CD4-positive, alpha-beta memory T cell (primary cell): ENCODE measurements at regions not wholly inside any gene's neighbourhood (a gene's known extent, or its start where the extent isn't known, plus 50 kb on each side); places are given as distances from the start of the nearest gene placed in this dataset.
"Not testable (repeated sequence)": the region's sequence is repeated elsewhere in the genome, so short reads cannot be mapped to it uniquely, and the experiment has no call there.

Source experiments
- CTCF ChIA-PET: fragments of 350-600 bp; sonication (Branson Sonifier 250); formaldehyde crosslinking; loops from one replicate; lab custom pipeline; 2021; ENCODE audit warnings: inconsistent platforms; ENCODE audit not compliant: partially characterized antibody; lab: Charles Lee
- POLR2A ChIA-PET: fragments of 350-600 bp; sonication (Branson Sonifier 250); formaldehyde crosslinking; loops from one replicate; lab custom pipeline; 2021; ENCODE audit not compliant: partially characterized antibody; lab: Charles Lee
- DNase-seq, 5 donors: peaks; one replicate each; pipeline versions ENCODE4 v3.0.0 to v3.0.0-alpha.2; 2020 to 2022; ENCODE audit warnings: mixed read lengths in 1 of 5
- H3K27ac ChIP-seq: one replicate; pipeline ENCODE4 v1.7.0; 2013; ENCODE audit warnings: low read depth, low read length
- H3K27me3 ChIP-seq: 2 replicates; pipeline ENCODE4 v1.7.0; 2013; ENCODE audit warnings: mild to moderate bottlenecking, low read length, moderate library complexity; ENCODE audit not compliant: insufficient read depth
- H3K36me3 ChIP-seq: 2 replicates; pipeline ENCODE4 v1.7.0; 2013; ENCODE audit warnings: mild to moderate bottlenecking, low read length, moderate library complexity; ENCODE audit not compliant: insufficient read depth
- H3K4me1 ChIP-seq: 2 replicates; pipeline ENCODE4 v1.7.0; 2013; ENCODE audit warnings: mild to moderate bottlenecking, low read length, moderate library complexity; ENCODE audit not compliant: insufficient read depth
- H3K4me3 ChIP-seq, 2 donors: one replicate each; pipeline ENCODE4 v1.7.0; 2013; ENCODE audit warnings: low read length in 2 of 2, mild to moderate bottlenecking in 1 of 2
- H3K9me3 ChIP-seq, 2 donors: one replicate each; pipeline ENCODE4 v1.7.0; 2013; ENCODE audit warnings: low read length in 2 of 2, control low read depth in 1 of 2; ENCODE audit not compliant: control insufficient read depth in 1 of 2
- H3K27ac Mint-ChIP-seq, 7 donors: one replicate each; pipeline ENCODE4 v1.8.0; 2020 to 2021; ENCODE audit warnings: mixed read lengths in 7 of 7, mild to moderate bottlenecking in 6 of 7, inconsistent platforms in 3 of 7, moderate library complexity in 3 of 7
- H3K27me3 Mint-ChIP-seq, 2 donors: one replicate each; pipeline ENCODE4 v1.8.0; 2020 to 2021; ENCODE audit warnings: mixed read lengths in 2 of 2
- H3K36me3 Mint-ChIP-seq, 2 donors: one replicate each; pipeline ENCODE4 v1.8.0; 2020 to 2021; ENCODE audit warnings: mixed read lengths in 2 of 2, inconsistent platforms in 1 of 2, mild to moderate bottlenecking in 1 of 2
- H3K4me1 Mint-ChIP-seq, 4 donors: one replicate each; pipeline ENCODE4 v1.8.0; 2020 to 2021; ENCODE audit warnings: mixed read lengths in 4 of 4, mild to moderate bottlenecking in 1 of 4
- H3K4me3 Mint-ChIP-seq, 8 donors: one replicate each; pipeline ENCODE4 v1.8.0; 2020 to 2021; ENCODE audit warnings: mixed read lengths in 8 of 8, mild to moderate bottlenecking in 7 of 8, moderate library complexity in 6 of 8, inconsistent platforms in 3 of 8
- H3K9me3 Mint-ChIP-seq, 8 donors: one replicate each; pipeline ENCODE4 v1.8.0; 2020 to 2021; ENCODE audit warnings: mixed read lengths in 8 of 8, mild to moderate bottlenecking in 5 of 8, inconsistent platforms in 3 of 8, moderate library complexity in 1 of 8
- intact Hi-C: fragments of 100-400 bp; cut with micrococcal nuclease; formaldehyde crosslinking; loops from one replicate; pipeline ENCODE4 v1.15.1; 2023

- no peaks in the 10 kb centered on the region for H3K36me3 Mint-ChIP-seq
- H3K4me3 Mint-ChIP-seq: no peak overlapping the region
- POLR2A ChIA-PET: no interaction called here
- no peak overlapping the region for H3K27ac ChIP-seq
- no peaks in the 10 kb centered on the region for H3K27me3 ChIP-seq
- H3K36me3 ChIP-seq: no peaks in the 10 kb centered on the region
- no peak overlapping the region for H3K27ac Mint-ChIP-seq
- peaks cover 0 to 20% (median 7%) of the 10 kb centered on the region in 8 donors for H3K9me3 Mint-ChIP-seq
- H3K27me3 Mint-ChIP-seq: no peaks in the 10 kb centered on the region
- H3K9me3 ChIP-seq: no peaks in the 10 kb centered on the region
- H3K4me3 ChIP-seq: no peak overlapping the region
- intact Hi-C loops: no loop called here
- CTCF ChIA-PET: no interaction called here
- no peak for DNase-seq
- no peaks in the 10 kb centered on the region for H3K4me1 ChIP-seq
- no peaks in the 10 kb centered on the region for H3K4me1 Mint-ChIP-seq
Measured at GRCh38 chr11:98365190-98365589, 655.6 kb upstream of the CNTN5 start.

GRCh38 chr11:98365941-98366340 lies 654.8 kb upstream of the CNTN5 start:
- Histone ChIP-seq H3K27ac (no peak overlapping the region), H3K4me3 (no peak overlapping the region), H3K36me3 (no peaks in the 10 kb centered on the region), H3K9me3 (no peaks in the 10 kb centered on the region), H3K4me1 (no peaks in the 10 kb centered on the region), H3K27me3 (no peaks in the 10 kb centered on the region)
- no peaks in the 10 kb centered on the region for H3K36me3 Mint-ChIP-seq
- intact Hi-C loops: no loop called here
- ChIA-PET CTCF (no interaction called here), POLR2A (no interaction called here)
- H3K27ac Mint-ChIP-seq: no peak overlapping the region
- DNase-seq: no peak
- H3K9me3 Mint-ChIP-seq: peaks cover 0 to 24% (median 6%) of the 10 kb centered on the region in 8 donors
- H3K4me1 Mint-ChIP-seq: no peaks in the 10 kb centered on the region
- no peak overlapping the region for H3K4me3 Mint-ChIP-seq
- H3K27me3 Mint-ChIP-seq: no peaks in the 10 kb centered on the region

GRCh38 chr11:98390391-98390790 lies 630.4 kb upstream of the CNTN5 start:
- no peaks in the 10 kb centered on the region for H3K27me3 Mint-ChIP-seq
- H3K4me3 Mint-ChIP-seq: no peak overlapping the region
- ChIA-PET POLR2A (no interaction called here), CTCF (no interaction called here)
- no peaks in the 10 kb centered on the region for H3K36me3 Mint-ChIP-seq
- H3K9me3 ChIP-seq: no peaks in the 10 kb centered on the region
- no peak overlapping the region for H3K27ac ChIP-seq
- peaks cover 0 to 11% (median 6%) of the 10 kb centered on the region in 8 donors for H3K9me3 Mint-ChIP-seq
- DNase-seq: no peak
- no peaks in the 10 kb centered on the region for H3K4me1 Mint-ChIP-seq
- no peaks in the 10 kb centered on the region for H3K4me1 ChIP-seq
- no peaks in the 10 kb centered on the region for H3K36me3 ChIP-seq
- intact Hi-C loops: no loop called here
- H3K27ac Mint-ChIP-seq: no peak overlapping the region
- H3K4me3 ChIP-seq: no peak overlapping the region
- no peaks in the 10 kb centered on the region for H3K27me3 ChIP-seq

GRCh38 chr11:98394500-98394899 lies 626.2 kb upstream of the CNTN5 start:
- H3K27me3 ChIP-seq, POLR2A ChIA-PET, H3K9me3 ChIP-seq, H3K4me3 ChIP-seq, CTCF ChIA-PET, H3K27ac ChIP-seq, H3K36me3 Mint-ChIP-seq, H3K36me3 ChIP-seq, H3K4me3 Mint-ChIP-seq, DNase-seq, H3K27me3 Mint-ChIP-seq, intact Hi-C loops, H3K4me1 Mint-ChIP-seq, H3K27ac Mint-ChIP-seq, H3K4me1 ChIP-seq: not testable (repeated sequence)
- H3K9me3 Mint-ChIP-seq: peaks cover 3 to 13% (median 7%) of the 10 kb centered on the region in 8 donors

GRCh38 chr11:98398508-98398907 lies 622.2 kb upstream of the CNTN5 start:
- Mint-ChIP-seq H3K27ac (no peak overlapping the region), H3K27me3 (no peaks in the 10 kb centered on the region), H3K4me1 (no peaks in the 10 kb centered on the region), H3K4me3 (no peak overlapping the region), H3K36me3 (no peaks in the 10 kb centered on the region), H3K9me3 (peaks cover 4 to 19% (median 9%) of the 10 kb centered on the region in 8 donors)
- Histone ChIP-seq H3K4me3 (no peak overlapping the region), H3K36me3 (no peaks in the 10 kb centered on the region), H3K27me3 (no peaks in the 10 kb centered on the region), H3K27ac (no peak overlapping the region), H3K9me3 (no peaks in the 10 kb centered on the region), H3K4me1 (no peaks in the 10 kb centered on the region)
- ChIA-PET POLR2A (no interaction called here), CTCF (no interaction called here)
- no peak for DNase-seq
- intact Hi-C loops: no loop called here

- Mint-ChIP-seq H3K36me3 (no peaks in the 10 kb centered on the region), H3K4me1 (no peaks in the 10 kb centered on the region), H3K27ac (no peak overlapping the region), H3K9me3 (peaks cover 0 to 9% (median 3%) of the 10 kb centered on the region in 8 donors), H3K27me3 (no peaks in the 10 kb centered on the region), H3K4me3 (no peak overlapping the region)
- DNase-seq: no peak
- no peaks in the 10 kb centered on the region for H3K9me3 ChIP-seq
- H3K4me1 ChIP-seq: no peaks in the 10 kb centered on the region
- POLR2A ChIA-PET: no interaction called here
- intact Hi-C loops: no loop called here
- no peak overlapping the region for H3K4me3 ChIP-seq
- no peaks in the 10 kb centered on the region for H3K27me3 ChIP-seq
- H3K27ac ChIP-seq: no peak overlapping the region
- CTCF ChIA-PET: no interaction called here
- no peaks in the 10 kb centered on the region for H3K36me3 ChIP-seq
Measured at GRCh38 chr11:98409069-98409468, 611.7 kb upstream of the CNTN5 start.

GRCh38 chr11:98411777-98412176 lies 609.0 kb upstream of the CNTN5 start:
- H3K27ac ChIP-seq: no peak overlapping the region
- H3K27ac Mint-ChIP-seq: no peak overlapping the region
- no peaks in the 10 kb centered on the region for H3K9me3 ChIP-seq
- no peaks in the 10 kb centered on the region for H3K36me3 Mint-ChIP-seq
- H3K36me3 ChIP-seq: no peaks in the 10 kb centered on the region
- H3K4me3 Mint-ChIP-seq: no peak overlapping the region
- H3K4me3 ChIP-seq: no peak overlapping the region
- H3K4me1 ChIP-seq: no peaks in the 10 kb centered on the region
- H3K9me3 Mint-ChIP-seq: peaks cover 0 to 10% (median 4%) of the 10 kb centered on the region in 8 donors
- H3K4me1 Mint-ChIP-seq: no peaks in the 10 kb centered on the region
- ChIA-PET POLR2A (no interaction called here), CTCF (no interaction called here)
- DNase-seq: no peak
- no peaks in the 10 kb centered on the region for H3K27me3 ChIP-seq
- no peaks in the 10 kb centered on the region for H3K27me3 Mint-ChIP-seq
- intact Hi-C loops: no loop called here

- no peak overlapping the region for H3K4me3 Mint-ChIP-seq
- Histone ChIP-seq H3K4me1 (no peaks in the 10 kb centered on the region), H3K27me3 (no peaks in the 10 kb centered on the region), H3K36me3 (no peaks in the 10 kb centered on the region), H3K4me3 (no peak overlapping the region), H3K27ac (no peak overlapping the region), H3K9me3 (no peaks in the 10 kb centered on the region)
- peaks cover 2 to 26% (median 10%) of the 10 kb centered on the region in 8 donors for H3K9me3 Mint-ChIP-seq
- no peak overlapping the region for H3K27ac Mint-ChIP-seq
- intact Hi-C loops: no loop called here
- H3K27me3 Mint-ChIP-seq: no peaks in the 10 kb centered on the region
- no peaks in the 10 kb centered on the region for H3K36me3 Mint-ChIP-seq
- ChIA-PET POLR2A (no interaction called here), CTCF (no interaction called here)
- H3K4me1 Mint-ChIP-seq: no peaks in the 10 kb centered on the region
- DNase-seq: no peak
Measured at GRCh38 chr11:98417256-98417755, 603.4 kb upstream of the CNTN5 start.
